H9 (cell line): ENCODE measurements at regions not wholly inside any gene's neighbourhood (a gene's known extent, or its start where the extent isn't known, plus 50 kb on each side); places are given as distances from the start of the nearest gene placed in this dataset.

Experiments used
- DNase-seq: peaks from one replicate; pipeline ENCODE4 v3.0.0-alpha.2; 2017
- H2AFZ ChIP-seq: one replicate; pipeline ENCODE4 v1.6.1; 2013; ENCODE audit warnings: mild to moderate bottlenecking, low read length, control low read depth, moderate library complexity
- H2AK5ac ChIP-seq: 2 replicates; pipeline ENCODE4 v1.6.1; 2013; ENCODE audit warnings: low read length, control low read depth, mixed read lengths; ENCODE audit not compliant: insufficient read length
- H2BK120ac ChIP-seq: one replicate; pipeline ENCODE4 v1.6.1; 2013; ENCODE audit warnings: low read depth, mild to moderate bottlenecking, low read length, control low read depth, inconsistent platforms; ENCODE audit not compliant: poor library complexity, severe bottlenecking
- H2BK12ac ChIP-seq: 2 replicates; pipeline ENCODE4 v1.6.1; 2013; ENCODE audit warnings: low read length, control low read depth, mixed read lengths, low read depth; ENCODE audit not compliant: insufficient read length
- H2BK15ac ChIP-seq: 2 replicates; pipeline ENCODE4 v1.6.1; 2013; ENCODE audit warnings: low read depth, low read length, control low read depth
- H2BK20ac ChIP-seq: one replicate; pipeline ENCODE4 v1.6.1; 2013; ENCODE audit warnings: low read depth, mild to moderate bottlenecking, low read length, control low read depth, inconsistent platforms; ENCODE audit not compliant: poor library complexity, severe bottlenecking
- H2BK5ac ChIP-seq: 2 replicates; pipeline ENCODE4 v1.6.1; 2013; ENCODE audit warnings: low read length, control low read depth, mixed read lengths; ENCODE audit not compliant: insufficient read length
- H3K14ac ChIP-seq: 2 replicates; pipeline ENCODE4 v1.6.1; 2013; ENCODE audit warnings: low read length, control low read depth; ENCODE audit not compliant: insufficient read depth
- H3K18ac ChIP-seq: 2 replicates; pipeline ENCODE4 v1.6.1; 2013; ENCODE audit warnings: low read depth, mild to moderate bottlenecking, mixed read lengths, low read length, control low read depth; ENCODE audit not compliant: insufficient read length
- H3K23ac ChIP-seq: 2 replicates; pipeline ENCODE4 v1.6.1; 2013; ENCODE audit warnings: low read length, control low read depth, mixed read lengths, low read depth; ENCODE audit not compliant: insufficient read length
- H3K23me2 ChIP-seq: 2 replicates; pipeline ENCODE4 v1.6.1; 2013; ENCODE audit warnings: low read depth, mild to moderate bottlenecking, mixed read lengths, low read length, control low read depth; ENCODE audit not compliant: insufficient read length, poor library complexity, severe bottlenecking
- H3K27ac ChIP-seq: 2 replicates; pipeline ENCODE4 v1.5.1; 2013; ENCODE audit warnings: low read length, control low read depth, mixed read lengths, low read depth; ENCODE audit not compliant: insufficient read length
- H3K27me3 ChIP-seq: 2 replicates; pipeline ENCODE4 v1.6.1; 2013; ENCODE audit warnings: low read length, control low read depth, inconsistent platforms; ENCODE audit not compliant: insufficient read depth
- H3K4ac ChIP-seq: 2 replicates; pipeline ENCODE4 v1.6.1; 2013; ENCODE audit warnings: low read depth, mild to moderate bottlenecking, control low read depth, inconsistent platforms, low read length, moderate library complexity
- H3K4me1 ChIP-seq: 2 replicates; pipeline ENCODE4 v1.6.1; 2013; ENCODE audit warnings: low read length, control low read depth, inconsistent platforms; ENCODE audit not compliant: insufficient read depth
- H3K4me2 ChIP-seq: 2 replicates; pipeline ENCODE4 v1.6.1; 2013; ENCODE audit warnings: low read length, control low read depth, mixed read lengths; ENCODE audit not compliant: insufficient read length, insufficient read depth
- H3K56ac ChIP-seq: 2 replicates; pipeline ENCODE4 v1.6.1; 2013; ENCODE audit warnings: low read depth, mild to moderate bottlenecking, mixed read lengths, low read length, control low read depth; ENCODE audit not compliant: insufficient read length
- H3K79me1 ChIP-seq: 2 replicates; pipeline ENCODE4 v1.6.1; 2013; ENCODE audit warnings: low read depth, mild to moderate bottlenecking, moderate library complexity, low read length, control low read depth, inconsistent platforms; ENCODE audit not compliant: insufficient read depth, poor library complexity, severe bottlenecking
- H3K79me2 ChIP-seq: 2 replicates; pipeline ENCODE4 v1.6.1; 2013; ENCODE audit warnings: low read length, control low read depth, inconsistent platforms; ENCODE audit not compliant: insufficient read depth
- H3K9ac ChIP-seq: 2 replicates; pipeline ENCODE4 v1.6.1; 2013; ENCODE audit warnings: low read length, control low read depth, mixed read lengths; ENCODE audit not compliant: insufficient read length; ENCODE audit errors: extremely low read depth
- H3K9me3 ChIP-seq: one replicate; pipeline ENCODE4 v1.6.1; 2013; ENCODE audit warnings: low read depth, low read length, inconsistent platforms; ENCODE audit not compliant: control insufficient read depth
- H3T11ph ChIP-seq: one replicate; pipeline ENCODE4 v1.6.1; 2013; ENCODE audit warnings: mild to moderate bottlenecking, low read length, control low read depth, inconsistent platforms
- H4K20me1 ChIP-seq: one replicate; pipeline ENCODE4 v1.6.1; 2013; ENCODE audit not compliant: control insufficient read depth, insufficient read length, insufficient read depth
- H4K5ac ChIP-seq: 2 replicates; pipeline ENCODE4 v1.6.1; 2013; ENCODE audit warnings: low read depth, mild to moderate bottlenecking, mixed read lengths, low read length, control low read depth; ENCODE audit not compliant: insufficient read length
- H4K8ac ChIP-seq: replicated peaks from 2 replicates; pipeline ENCODE4 v1.6.1; 2013; ENCODE audit warnings: low read length, control low read depth, mixed read lengths, low read depth; ENCODE audit not compliant: insufficient read length
- H4K91ac ChIP-seq: 2 replicates; pipeline ENCODE4 v1.6.1; 2013; ENCODE audit warnings: low read depth, mild to moderate bottlenecking, moderate library complexity, mixed read lengths, low read length, control low read depth; ENCODE audit not compliant: insufficient read length
- H3K27ac Mint-ChIP-seq, 3 experiments: 2 replicates in 2 of 3; 3 replicates in 1 of 3; pipeline ENCODE4 v1.8.0; 2020 to 2021; ENCODE audit warnings: mixed read lengths in 3 of 3, mild to moderate bottlenecking in 1 of 3, moderate library complexity in 1 of 3
- H3K27me3 Mint-ChIP-seq: 2 replicates; pipeline ENCODE4 v1.8.0; 2021; ENCODE audit warnings: low read depth, mild to moderate bottlenecking, moderate library complexity, mixed read lengths
- H3K36me3 Mint-ChIP-seq, 3 experiments: 2 replicates in 2 of 3; 3 replicates in 1 of 3; pipeline ENCODE4 v1.8.0; 2020 to 2021; ENCODE audit warnings: low read depth in 3 of 3, mixed read lengths in 3 of 3; ENCODE audit not compliant: insufficient read depth in 1 of 3
- H3K4me1 Mint-ChIP-seq, 2 experiments: 2 replicates each; pipeline ENCODE4 v1.8.0; 2020; ENCODE audit warnings: mixed read lengths in 2 of 2
- H3K4me3 Mint-ChIP-seq, 2 experiments: 2 replicates in 1 of 2; 3 replicates in 1 of 2; pipeline ENCODE4 v1.8.0; 2020 to 2021; ENCODE audit warnings: mild to moderate bottlenecking in 2 of 2, mixed read lengths in 2 of 2, moderate library complexity in 1 of 2
- H3K9me3 Mint-ChIP-seq, 2 experiments: 2 replicates in 1 of 2; 3 replicates in 1 of 2; pipeline ENCODE4 v1.8.0; 2020; ENCODE audit warnings: mild to moderate bottlenecking in 2 of 2, mixed read lengths in 2 of 2, moderate library complexity in 1 of 2
- WGBS: extraction: QIAGEN DNeasy Blood & Tissue Kit; methylation state at CpG from one replicate; pipeline ENCODE4 v1.1.7; 2013; ENCODE audit warnings: missing lambda C conversion rate, low lambda C conversion rate, mixed read lengths; ENCODE audit not compliant: insufficient read length; ENCODE audit errors: extremely low coverage; 5-methylcytosine and 5-hydroxymethylcytosine counted together
- TF ChIP-seq, protein P1 (sequence below): fragments of 200-600 bp; sonication (generic); conservative IDR thresholded peaks from 3 replicates; pipeline ENCODE4 v1.8.0; 2021; ENCODE audit warnings: antibody characterized with exemption, mild to moderate bottlenecking

DNA sequence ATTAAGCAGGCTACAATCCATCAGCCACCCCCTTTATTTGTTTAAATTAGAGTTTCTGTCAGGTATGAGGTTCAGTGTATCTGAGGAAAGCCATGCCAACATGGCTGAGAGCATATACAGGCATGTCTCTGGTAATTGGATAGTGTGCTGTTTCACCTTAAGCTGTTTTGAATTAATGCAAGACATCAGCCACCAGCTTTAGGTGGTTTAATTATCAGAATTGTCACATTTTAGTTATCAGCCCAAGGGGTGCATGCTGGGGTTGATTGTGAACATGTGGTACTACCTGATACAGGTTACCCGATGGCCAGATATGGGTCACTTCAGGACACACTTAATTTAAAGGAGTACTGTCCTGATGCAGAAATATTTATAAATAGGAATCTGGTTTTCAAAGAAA lies 353.2 kb upstream of the TENM3 start:
- 0 out of 5 replicates have a peak, but pooled peaks cover 0 to 1% of the 10 kb centered on the region in 2 experiments for H3K9me3 Mint-ChIP-seq
- H4K5ac ChIP-seq: no peak overlapping the region
- TF ChIP-seq, protein P1, sequence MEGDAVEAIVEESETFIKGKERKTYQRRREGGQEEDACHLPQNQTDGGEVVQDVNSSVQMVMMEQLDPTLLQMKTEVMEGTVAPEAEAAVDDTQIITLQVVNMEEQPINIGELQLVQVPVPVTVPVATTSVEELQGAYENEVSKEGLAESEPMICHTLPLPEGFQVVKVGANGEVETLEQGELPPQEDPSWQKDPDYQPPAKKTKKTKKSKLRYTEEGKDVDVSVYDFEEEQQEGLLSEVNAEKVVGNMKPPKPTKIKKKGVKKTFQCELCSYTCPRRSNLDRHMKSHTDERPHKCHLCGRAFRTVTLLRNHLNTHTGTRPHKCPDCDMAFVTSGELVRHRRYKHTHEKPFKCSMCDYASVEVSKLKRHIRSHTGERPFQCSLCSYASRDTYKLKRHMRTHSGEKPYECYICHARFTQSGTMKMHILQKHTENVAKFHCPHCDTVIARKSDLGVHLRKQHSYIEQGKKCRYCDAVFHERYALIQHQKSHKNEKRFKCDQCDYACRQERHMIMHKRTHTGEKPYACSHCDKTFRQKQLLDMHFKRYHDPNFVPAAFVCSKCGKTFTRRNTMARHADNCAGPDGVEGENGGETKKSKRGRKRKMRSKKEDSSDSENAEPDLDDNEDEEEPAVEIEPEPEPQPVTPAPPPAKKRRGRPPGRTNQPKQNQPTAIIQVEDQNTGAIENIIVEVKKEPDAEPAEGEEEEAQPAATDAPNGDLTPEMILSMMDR: no peak
- no peak overlapping the region for H2BK20ac ChIP-seq
- no peaks in the 10 kb centered on the region for H4K20me1 ChIP-seq
- H2BK5ac ChIP-seq: no peak overlapping the region
- DNase-seq: no peak
- no peak overlapping the region for H2BK15ac ChIP-seq
- H3K27me3 Mint-ChIP-seq: no peaks in the 10 kb centered on the region
- no CpG with 5 or more reads among the region's 1 CpG for WGBS
- no peaks in the 10 kb centered on the region for H3K27me3 ChIP-seq
- H3K4me1 Mint-ChIP-seq: peaks cover 2 to 4% of the 10 kb centered on the region in 2 experiments; a peak in 3 of 4 replicates
- no peaks in the 10 kb centered on the region for H3K9me3 ChIP-seq
- H4K91ac ChIP-seq: no peak overlapping the region
- H3T11ph ChIP-seq: no peak overlapping the region
- H3K56ac ChIP-seq: no peak overlapping the region
- H3K4me3 Mint-ChIP-seq: no peak overlapping the region
- H3K36me3 Mint-ChIP-seq: no peaks in the 10 kb centered on the region
- no peak overlapping the region for H3K18ac ChIP-seq
- no peaks in the 10 kb centered on the region for H3K79me1 ChIP-seq
- H2BK120ac ChIP-seq: no peak overlapping the region
- no peaks in the 10 kb centered on the region for H3K23me2 ChIP-seq
- H3K27ac ChIP-seq: no peak overlapping the region
- no peak overlapping the region for H3K4me2 ChIP-seq
- H3K79me2 ChIP-seq: no peaks in the 10 kb centered on the region
- H3K4me1 ChIP-seq: no peaks in the 10 kb centered on the region
- H2AK5ac ChIP-seq: no peak overlapping the region
- no peak overlapping the region for H3K27ac Mint-ChIP-seq
- H2AFZ ChIP-seq: no peak overlapping the region
- no peak overlapping the region for H3K9ac ChIP-seq
- no peak overlapping the region for H4K8ac ChIP-seq
- H3K23ac ChIP-seq: no peak overlapping the region
- no peak overlapping the region for H2BK12ac ChIP-seq
- no peak overlapping the region for H3K14ac ChIP-seq
- no peak overlapping the region for H3K4ac ChIP-seq
